Ramos (cell line): ENCODE measurements at regions not wholly inside any gene's neighbourhood (a gene's known extent, or its start where the extent isn't known, plus 50 kb on each side); places are given as distances from the start of the nearest gene placed in this dataset.

Experiments
- in situ Hi-C: fragments of 300-500 bp; cut with MboI; formaldehyde crosslinking; loops from one replicate; pipeline ENCODE4 v1.14.3; 2022; ENCODE audit warnings: low sequenced_read_pairs; ENCODE audit not compliant: unreplicated experiment

DNA sequence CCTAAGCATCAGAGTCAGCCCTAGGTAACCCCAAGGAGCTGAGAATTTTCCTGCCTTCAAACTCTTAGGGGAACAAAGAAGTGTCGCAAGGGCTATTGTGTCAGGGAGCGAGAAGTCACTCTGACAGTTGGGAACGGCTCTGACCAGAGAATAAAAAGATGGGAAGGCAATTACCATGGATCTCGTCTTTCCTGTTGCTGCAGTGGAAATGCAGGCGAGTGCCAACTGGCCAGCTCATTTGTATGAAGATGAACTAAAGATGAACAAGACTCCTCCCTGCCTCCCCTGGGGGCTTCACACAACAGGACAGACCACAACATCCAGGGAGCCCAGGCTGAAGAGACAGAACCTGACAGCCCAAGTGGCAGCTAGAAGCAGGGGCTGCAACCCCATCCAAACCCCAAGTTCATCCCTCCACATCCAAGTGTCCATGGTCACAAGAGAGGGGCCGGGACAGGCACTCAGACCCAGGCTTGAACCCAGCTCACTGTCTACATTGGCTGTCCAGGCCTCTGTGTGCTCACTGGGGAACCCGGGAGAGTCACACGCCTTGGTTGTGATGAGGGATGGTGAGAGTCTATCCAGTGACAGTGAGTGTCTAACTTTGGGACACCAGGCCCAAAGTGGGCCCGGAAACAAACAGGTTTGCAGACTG lies 322.4 kb downstream of the BCL11B start:
- in situ Hi-C loops: no loop called here

DNA sequence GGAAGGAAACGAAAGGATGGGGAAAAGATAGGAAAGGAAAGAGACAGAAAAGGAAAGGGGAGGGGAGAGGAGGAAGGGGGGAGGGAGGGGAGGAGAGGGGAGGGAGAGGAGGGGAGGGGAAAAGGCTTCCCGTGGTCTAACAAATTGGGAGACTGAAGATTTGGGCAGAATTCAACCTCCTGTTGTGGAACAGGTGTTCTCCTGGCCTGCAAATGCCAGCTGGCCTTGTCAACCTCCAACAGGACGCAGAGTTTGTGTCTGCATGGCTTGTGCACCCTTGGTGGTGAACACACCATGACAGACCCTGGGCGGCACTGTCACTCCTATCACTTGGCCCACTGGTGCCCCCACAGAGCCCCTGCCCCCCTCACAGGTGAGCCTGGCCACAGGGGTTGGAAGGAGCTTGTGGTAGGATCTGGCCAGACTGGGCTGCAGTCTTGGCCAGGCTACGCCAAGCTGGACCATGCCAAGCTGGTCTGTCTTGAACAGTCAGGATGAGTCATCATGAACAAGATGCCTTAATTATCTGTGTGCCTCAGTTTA lies 321.6 kb downstream of the BCL11B start:
- in situ Hi-C loops: no loop called here

DNA sequence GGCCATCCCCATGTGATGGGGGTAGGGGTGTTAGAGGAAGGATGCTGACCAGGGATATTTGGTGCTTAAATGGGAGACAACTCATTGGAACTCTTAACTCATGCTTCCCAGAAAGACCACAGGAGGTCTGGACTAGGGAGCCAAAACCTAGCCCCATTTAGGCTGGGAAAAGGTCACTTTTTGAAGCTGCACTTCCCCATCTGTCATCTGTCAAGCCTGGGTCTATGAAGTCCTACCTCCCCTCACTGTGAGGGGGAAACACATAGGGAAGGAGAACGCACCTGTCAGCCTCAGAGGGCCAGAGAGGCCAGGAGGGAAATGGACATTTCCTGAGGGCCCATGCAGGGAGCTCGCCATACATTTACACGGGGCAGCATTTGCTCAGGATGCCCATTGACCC lies 321.0 kb downstream of the BCL11B start:
- in situ Hi-C loops: no loop called here

DNA sequence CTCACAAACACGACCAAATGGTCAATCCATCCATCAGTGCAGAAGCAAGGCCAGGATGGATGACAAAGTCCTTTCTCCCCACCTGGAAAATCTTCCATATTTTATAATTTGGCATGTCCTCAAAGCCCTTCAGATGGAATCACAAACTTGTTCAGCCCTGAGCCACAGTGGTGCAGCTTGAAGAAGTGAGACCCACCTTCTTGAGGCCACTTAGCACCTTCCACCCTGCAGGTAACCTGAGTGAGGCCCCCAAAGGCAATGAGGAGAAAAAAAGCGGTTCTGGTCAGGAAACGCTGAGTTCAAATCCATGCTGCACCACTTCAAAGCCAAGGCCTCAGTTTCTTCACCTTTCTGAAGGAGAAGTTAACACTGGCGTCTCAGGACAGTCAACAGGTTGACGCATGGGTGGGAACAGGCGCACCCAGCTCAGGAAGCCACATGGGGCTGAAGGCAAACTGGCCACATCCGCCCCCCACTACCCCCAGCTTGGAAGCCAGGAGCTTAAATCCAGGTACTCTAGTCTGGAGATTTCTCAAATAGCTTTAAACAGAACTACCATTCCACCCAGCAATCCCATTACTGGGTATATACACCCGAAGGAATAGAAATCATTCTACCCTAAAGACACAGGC lies 320.4 kb downstream of the BCL11B start:
- in situ Hi-C loops: no loop called here

DNA sequence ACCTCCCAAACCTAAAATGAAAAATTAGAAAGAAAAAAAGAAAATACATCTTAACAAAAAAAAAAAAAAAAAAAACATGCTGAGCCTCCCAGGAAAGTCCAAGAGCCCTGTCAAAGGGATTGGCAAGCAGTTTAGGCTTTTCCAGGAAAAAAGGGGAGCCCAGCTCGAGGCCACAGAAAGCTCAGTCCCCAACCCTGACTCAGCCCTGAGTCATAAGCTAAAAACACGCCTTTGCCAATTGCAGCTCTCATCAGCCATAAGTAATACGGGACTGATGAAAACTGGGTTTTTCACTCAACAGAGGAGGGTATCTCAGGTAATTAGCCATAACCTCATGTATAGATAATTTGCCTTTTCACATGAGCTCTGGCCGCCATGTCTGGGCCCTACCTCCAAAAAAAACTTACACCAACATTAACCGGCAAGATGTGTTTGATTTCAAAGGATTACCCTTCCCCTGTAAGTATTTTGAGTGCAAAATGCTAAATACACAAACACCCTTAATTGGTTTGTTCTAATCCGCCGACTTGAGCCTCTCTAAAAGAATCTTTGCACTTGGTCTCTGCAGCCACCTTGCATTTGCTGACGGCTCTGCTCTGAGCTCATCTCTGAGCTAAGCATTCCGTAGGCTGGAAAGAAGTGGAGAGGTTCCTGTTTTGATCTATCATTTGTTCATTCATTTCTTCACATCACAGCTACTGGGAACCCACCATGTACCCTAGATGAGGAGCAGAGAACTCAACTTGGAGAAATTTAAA lies 319.2 kb downstream of the BCL11B start:
- in situ Hi-C loops: no loop called here

DNA sequence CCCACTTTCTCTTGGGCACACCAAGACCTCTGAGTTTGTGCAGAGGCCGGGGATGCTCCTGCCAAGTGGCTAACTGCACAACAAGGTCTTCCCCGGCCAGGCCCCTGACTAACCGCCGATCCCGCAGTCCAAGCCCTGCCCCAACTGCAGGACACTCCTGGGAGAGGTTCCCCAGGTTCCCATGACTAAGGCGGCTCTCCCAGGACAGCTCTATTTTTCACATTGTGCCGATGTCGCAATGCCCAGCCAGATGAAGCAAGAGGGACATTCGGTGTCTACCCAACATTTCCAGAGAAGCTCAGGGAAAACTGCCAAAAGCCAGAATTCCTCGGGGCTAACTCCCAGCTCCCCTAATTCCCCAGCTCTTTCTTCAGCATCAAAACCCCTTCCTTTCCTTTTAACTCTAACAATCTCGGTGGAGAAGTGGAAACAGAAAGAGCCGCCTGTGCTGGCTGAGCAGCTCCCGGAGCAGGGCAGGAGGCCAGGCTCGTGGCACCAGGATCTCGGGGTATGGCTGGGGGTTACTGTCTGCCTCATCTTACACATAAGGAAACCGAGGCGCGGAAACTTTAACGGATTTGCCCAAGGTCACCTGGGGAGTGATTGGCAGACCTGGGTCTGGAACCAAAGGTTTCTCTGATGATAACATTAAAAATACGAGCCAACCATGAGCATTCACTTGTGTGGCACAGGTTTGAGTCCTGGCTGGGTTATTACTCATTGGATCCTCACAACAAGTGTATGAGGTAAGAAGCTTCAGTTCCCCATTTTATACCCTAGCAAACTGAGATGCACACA lies 318.2 kb downstream of the BCL11B start:
- in situ Hi-C loops: no loop called here

DNA sequence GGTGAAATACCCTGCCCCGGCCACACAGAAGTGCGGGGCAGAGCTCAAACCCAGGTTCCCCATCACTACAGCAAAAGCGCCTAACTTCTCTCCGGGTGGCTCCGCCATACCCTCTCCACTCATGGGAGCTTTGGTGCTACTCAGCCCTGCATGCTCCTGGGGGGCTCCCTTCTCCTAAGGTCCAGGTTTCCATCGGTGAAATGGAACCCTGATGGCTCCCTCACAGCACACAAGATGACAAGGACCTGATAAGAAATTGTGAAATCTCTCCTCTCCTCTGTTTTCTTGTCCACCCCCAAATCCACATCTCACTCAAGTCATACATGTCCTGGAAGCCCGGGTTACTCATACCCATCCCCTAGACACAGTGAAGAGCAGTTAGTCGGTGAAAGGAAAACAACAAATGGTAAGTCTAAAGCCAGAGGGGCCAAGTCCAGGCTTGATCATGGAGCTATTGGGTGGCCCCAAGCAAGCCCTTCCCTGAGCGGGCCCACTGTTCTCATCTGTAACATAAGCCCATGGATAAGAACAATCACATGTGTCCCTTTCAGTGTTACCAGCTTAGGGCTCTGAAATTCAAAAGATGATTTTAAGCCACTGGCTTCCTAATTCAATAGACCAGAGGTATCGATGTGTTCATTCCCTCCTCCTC lies 317.5 kb downstream of the BCL11B start:
- in situ Hi-C loops: no loop called here

DNA sequence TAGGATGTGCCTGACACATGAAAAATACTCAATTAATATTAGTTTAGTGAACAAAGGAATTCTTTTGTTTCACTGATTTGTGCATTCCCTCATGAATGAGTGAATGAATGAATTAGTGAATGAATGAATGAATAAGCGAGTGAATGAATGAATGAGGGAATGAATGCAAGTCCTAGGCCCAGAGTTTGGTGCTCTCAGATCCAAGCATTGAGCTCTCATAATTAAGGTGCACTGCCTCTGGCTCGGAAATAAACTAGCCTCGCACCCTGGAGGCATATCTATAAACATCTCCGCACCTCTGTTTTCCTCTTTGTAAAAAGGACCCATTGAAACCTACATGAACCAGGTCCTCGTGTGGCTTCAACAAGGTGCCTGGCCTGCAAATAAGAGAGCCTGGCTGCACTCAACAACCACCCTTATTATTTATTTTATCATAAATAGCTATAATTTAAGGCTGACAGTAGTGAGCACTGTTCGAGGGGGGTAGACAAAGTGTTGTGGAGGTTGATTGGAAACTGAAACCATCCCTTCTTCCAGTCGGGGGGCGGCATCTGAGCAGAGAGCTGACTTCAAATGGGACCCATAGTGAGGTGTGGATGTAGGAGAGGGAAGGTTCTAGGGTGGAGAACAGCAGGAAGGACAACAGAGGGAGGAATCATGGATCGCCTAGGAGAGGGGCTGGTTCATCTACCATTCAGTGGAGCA lies 316.8 kb downstream of the BCL11B start:
- in situ Hi-C loops: no loop called here

DNA sequence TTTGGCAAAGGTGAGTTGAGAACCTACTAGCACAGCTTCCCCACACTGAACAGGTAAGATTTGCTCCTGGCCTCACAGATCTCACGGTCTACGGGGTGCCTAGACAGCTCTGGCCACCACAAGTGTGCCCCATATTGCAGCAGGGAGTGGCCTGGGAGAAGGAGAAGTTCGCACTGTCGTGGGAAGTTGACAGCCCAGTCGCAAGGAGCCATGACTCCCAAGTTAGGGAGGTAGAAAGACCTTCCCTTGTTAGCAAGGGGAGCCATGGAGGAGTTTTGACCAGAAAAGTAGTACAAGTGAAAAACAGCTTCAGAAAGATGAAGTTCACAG lies 316.3 kb downstream of the BCL11B start:
- in situ Hi-C loops: no loop called here

DNA sequence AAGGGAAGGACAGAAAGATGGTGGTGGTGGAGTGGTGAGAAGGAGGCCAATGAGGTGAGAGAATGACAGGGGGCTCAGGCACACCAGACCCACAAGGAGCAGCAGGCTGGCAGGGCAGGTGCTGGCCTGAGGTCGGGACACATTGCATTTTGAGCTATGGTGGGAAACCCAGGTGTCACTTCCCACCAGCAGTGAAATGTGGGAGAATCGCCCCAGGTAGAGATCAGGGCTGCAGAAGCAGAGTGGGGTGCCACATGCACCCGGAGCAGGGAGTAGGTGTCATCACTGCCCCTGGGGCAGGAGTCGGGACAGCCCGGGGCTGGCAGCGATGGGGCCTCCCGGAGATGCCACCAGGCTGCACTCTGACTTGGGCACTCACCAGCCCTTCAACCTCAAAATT lies 315.8 kb downstream of the BCL11B start:
- in situ Hi-C loops: no loop called here

DNA sequence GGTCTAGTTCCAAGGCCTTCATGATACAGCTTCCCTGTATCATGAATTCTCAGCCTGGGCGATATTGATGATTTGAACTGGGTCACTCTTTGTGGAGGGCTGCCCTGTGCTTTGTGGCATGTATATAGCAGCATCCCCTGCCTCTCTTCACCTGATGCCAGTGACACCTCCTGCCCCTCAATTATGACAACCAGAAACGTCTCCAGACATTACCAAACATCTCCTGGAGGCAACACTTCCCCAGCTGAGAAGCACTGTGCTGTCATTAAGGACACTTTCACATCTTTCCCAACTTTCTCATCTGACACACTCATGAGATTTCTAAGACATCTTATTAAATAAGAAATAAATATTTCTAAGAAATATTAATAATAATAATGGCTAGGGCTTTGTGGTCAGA lies 315.3 kb downstream of the BCL11B start:
- in situ Hi-C loops: no loop called here

DNA sequence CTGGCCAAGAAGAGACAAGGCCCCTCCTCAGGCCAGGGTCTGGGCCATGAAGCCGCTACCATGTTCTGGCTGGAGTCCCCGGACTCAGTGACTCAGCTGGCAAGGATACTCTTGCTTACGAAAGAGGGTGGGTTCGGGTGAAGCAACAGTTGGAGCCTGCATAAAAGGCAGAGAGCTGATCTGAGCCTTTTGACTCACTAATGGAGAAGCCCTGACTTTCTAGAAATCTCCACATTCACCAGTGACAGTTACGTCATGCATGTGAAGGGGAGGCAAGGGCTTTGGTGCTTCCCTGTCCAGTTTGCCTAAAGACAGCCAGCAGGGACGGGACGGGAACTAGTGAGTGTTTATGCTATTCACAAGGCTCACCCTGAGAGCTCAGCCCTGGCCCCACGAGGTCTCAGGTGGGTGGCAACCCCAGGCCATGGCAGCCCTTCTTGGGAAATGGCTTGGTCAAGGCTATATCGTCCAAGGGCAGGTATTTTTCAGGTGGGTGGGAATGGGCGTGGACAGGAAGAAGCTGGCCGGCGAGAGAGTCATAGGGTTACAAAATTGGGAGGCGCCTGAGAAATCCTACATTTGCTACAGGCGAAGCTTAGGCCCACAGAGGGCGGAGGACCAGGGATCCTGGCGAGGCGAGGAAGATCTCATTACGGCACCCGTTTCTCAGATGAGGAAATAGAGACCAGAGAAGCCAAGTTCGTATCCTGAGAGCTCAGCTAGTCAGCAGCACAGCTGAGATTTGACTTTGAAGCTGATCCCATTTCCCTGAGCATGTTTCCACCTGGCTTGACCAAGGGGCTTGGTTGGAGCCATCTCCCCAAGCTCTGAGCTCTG lies 314.6 kb downstream of the BCL11B start:
- in situ Hi-C loops: no loop called here

DNA sequence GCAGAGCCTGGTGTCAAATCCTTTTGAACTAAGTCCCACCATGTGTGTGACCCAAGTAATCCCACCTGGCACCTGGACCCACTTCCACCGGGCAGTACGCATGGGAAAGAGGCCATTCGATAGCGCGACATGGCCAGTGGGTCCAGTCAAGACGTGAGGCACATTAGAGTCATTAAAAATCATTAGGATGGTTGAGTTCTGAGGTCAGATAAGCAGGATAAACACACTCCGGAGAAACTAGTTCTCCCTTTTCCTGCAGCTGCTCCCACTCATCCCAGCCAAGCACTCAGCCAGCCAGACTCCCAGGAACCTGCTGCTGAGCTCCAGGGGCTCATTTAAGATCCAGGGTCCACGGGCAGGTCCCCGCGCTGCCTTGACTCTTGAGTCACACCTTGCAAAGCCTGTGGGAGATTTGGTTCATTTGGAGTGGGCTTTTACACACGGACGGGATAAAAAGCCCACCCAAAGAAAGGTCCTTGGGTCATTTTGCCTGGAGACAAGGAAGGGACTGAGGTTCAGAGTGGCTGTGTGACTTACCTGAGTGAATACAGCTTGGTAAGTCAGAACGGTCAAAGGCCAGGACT lies 313.9 kb downstream of the BCL11B start:
- in situ Hi-C loops: no loop called here

DNA sequence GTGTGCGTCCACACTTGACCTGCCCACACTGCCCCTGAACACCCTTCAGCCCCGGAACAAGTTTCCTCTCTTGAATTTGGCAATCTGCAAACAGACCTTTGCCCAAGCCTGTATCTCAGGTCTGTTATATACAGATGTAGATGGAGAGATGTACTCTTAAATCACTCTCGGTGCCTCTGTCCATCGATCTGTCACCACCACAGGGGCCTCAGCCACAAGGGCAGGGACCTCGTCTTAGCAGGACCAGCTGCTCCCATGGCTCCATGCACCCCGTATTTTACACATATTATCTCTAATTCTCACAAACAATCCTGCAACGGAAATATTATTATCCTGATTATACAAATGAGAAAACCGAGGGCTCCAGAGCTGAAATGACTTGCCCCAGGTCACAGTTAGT lies 313.4 kb downstream of the BCL11B start:
- in situ Hi-C loops: no loop called here

DNA sequence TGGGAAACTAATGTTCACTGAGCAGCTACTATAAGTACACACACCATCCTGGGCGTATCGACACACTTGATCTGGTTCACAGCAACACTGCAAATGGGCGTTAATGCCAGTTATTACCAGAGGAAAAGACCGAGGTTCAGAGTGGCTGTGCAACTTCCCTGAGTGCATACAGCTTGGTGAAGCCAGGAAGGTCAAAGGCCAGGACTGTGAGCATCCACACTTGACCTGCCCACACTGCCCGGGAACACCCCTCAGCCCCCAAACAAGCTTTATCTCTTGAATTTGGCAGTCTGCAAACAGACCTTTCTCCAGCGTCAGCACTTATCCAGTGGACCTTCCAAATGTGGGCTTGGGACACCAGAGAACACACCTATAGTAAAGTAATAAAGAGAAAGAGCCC lies 312.6 kb downstream of the BCL11B start:
- in situ Hi-C loops: no loop called here

DNA sequence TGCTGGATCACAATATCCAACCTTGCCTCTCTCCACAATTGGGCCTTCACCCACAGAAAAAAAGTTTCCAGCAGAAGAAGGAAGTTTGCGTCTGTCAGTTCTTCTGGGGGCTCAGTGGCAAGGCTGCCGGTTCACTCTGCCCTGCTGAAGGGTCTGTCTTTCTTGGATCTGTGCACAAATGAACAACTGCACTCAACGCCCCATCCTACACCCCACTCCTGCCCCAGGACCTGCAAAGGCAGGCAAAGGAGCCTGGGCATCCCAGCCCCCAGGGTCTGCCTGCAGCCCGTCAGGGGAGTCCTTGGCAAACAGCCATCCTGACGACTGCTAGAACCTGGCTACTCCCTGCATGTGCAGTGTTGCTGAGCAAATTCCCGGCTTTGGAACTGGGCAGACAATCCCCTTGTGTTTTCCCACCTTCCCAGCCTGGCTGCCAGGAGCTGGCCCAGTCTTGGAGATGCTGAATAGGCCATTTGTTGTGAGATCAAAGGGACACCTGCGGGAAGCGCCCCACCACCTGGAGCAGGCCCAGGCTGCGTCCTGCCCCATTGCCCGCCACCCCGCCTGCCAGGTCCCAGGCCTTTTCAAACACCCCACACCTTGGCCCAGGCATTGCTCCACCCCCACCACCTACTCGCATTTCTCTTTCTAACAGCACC lies 311.9 kb downstream of the BCL11B start:
- in situ Hi-C loops: no loop called here

DNA sequence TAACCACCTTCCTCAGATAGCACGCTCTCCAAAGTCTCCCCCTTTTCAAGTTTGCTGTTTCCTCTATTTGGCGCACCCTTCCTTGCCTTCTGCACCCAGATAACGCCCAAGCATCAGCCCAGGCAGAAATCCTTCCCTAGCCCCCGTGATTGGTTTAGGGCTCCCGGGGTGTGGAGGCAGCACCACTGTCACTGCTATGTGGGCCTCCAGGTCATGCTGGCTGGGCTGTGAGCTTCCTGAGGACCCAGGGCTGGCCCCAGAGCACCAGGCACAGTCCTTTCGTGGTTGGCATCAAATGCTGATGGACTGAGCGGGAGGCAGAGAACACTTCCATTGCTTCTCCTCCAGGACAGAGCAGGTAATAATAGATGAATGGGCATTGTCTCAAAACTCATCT lies 311.4 kb downstream of the BCL11B start:
- in situ Hi-C loops: no loop called here

DNA sequence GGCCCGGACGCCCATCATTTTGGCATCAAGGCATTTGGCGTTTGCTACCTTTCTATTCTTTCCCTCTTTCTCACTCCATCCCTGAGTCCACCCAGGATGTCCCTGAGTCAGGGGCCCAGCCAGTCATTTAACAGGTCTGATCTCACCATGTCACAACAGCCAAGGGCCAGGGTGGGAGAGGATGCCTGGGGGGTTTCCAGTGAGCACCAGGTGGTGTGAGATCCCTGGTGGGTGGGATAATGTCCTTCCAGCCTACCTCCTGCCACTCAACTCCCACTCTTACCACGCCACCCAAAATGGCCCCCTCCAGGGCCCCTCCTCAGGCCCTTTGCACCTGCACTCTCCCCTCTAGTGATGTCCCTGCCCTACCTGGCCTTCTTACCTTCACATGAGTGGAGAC lies 310.8 kb downstream of the BCL11B start:
- in situ Hi-C loops: no loop called here
